ENCODE measurements at regions not wholly inside any gene's neighbourhood (a gene's known extent, or its start where the extent isn't known, plus 50 kb on each side); places are given as distances from the start of the nearest gene placed in this dataset.

- Histone ChIP-seq H3K27me3 (ENCODE audit: control insufficient read depth, insufficient read depth, low read length) (no peaks in the 10 kb centered on the region), H3K27ac (no peak overlapping the region), H3K36me3 (ENCODE audit: control insufficient read depth, insufficient read depth, low read length) (no peaks in the 10 kb centered on the region), H2AFZ (no peak overlapping the region), H3K9ac (no peak overlapping the region), H3K4me2 (ENCODE audit: low read length) (no peak overlapping the region), H3K4me3 (ENCODE audit: low read depth, low read length) (no peak overlapping the region), H3K4me1 (peaks cover 2% of the 10 kb centered on the region), H3K9me3 (ENCODE audit: control insufficient read depth, low read length) (no peaks in the 10 kb centered on the region), H3K79me2 (no peaks in the 10 kb centered on the region)
- TF ChIP-seq, protein P1, sequence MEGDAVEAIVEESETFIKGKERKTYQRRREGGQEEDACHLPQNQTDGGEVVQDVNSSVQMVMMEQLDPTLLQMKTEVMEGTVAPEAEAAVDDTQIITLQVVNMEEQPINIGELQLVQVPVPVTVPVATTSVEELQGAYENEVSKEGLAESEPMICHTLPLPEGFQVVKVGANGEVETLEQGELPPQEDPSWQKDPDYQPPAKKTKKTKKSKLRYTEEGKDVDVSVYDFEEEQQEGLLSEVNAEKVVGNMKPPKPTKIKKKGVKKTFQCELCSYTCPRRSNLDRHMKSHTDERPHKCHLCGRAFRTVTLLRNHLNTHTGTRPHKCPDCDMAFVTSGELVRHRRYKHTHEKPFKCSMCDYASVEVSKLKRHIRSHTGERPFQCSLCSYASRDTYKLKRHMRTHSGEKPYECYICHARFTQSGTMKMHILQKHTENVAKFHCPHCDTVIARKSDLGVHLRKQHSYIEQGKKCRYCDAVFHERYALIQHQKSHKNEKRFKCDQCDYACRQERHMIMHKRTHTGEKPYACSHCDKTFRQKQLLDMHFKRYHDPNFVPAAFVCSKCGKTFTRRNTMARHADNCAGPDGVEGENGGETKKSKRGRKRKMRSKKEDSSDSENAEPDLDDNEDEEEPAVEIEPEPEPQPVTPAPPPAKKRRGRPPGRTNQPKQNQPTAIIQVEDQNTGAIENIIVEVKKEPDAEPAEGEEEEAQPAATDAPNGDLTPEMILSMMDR (IDR thresholded peaks at IDR 0.05): no peak
Observed at GRCh38 chr4:133597251-133597650, 448.2 kb downstream of the PCDH10 start.

DNA sequence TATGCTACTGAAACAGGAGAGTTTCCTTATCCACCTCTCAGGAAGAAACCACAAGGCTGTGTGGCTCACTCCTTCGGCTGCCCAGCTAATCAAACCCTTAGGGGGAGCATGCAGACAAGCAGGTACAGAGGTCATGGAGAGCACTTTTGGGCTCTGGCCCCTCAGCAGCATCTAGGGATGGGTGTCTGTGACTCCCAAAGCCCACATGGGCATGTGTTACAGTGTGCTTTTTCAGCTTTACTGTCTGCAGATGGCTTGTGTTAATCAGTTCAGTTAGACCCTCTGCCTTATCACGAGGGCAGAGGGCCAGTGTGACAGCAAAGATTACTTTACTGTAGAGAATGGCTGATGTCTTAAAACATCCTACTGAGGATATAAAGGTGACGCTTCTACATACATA is 447.4 kb downstream of the PCDH10 start:
- Histone ChIP-seq H2AFZ (no peak overlapping the region), H3K27ac (no peak overlapping the region), H3K4me2 (ENCODE audit: low read length) (no peak overlapping the region), H3K4me3 (ENCODE audit: low read depth, low read length) (no peak overlapping the region), H3K36me3 (ENCODE audit: control insufficient read depth, insufficient read depth, low read length) (no peaks in the 10 kb centered on the region), H3K9me3 (ENCODE audit: control insufficient read depth, low read length) (no peaks in the 10 kb centered on the region), H3K4me1 (peaks cover 2% of the 10 kb centered on the region), H3K79me2 (no peaks in the 10 kb centered on the region), H3K27me3 (ENCODE audit: control insufficient read depth, insufficient read depth, low read length) (no peaks in the 10 kb centered on the region), H3K9ac (no peak overlapping the region)
- TF ChIP-seq, protein P1 (IDR thresholded peaks at IDR 0.05): no peak

- H3K4me2 ChIP-seq (ENCODE audit: low read length): no peak overlapping the region
- no peak overlapping the region for H3K9ac ChIP-seq
- peaks cover 2% of the 10 kb centered on the region for H3K4me1 ChIP-seq
- TF ChIP-seq, protein P1 (IDR thresholded peaks at IDR 0.05): no peak
- H3K36me3 ChIP-seq (ENCODE audit: control insufficient read depth, insufficient read depth, low read length): no peaks in the 10 kb centered on the region
- no peak overlapping the region for H2AFZ ChIP-seq
- H3K27ac ChIP-seq: no peak overlapping the region
- H3K27me3 ChIP-seq (ENCODE audit: control insufficient read depth, insufficient read depth, low read length): no peaks in the 10 kb centered on the region
- no peaks in the 10 kb centered on the region for H3K79me2 ChIP-seq
- H3K9me3 ChIP-seq (ENCODE audit: control insufficient read depth, low read length): no peaks in the 10 kb centered on the region
- H3K4me3 ChIP-seq (ENCODE audit: low read depth, low read length): no peak overlapping the region
Observed at GRCh38 chr4:133594390-133595207, 445.5 kb downstream of the PCDH10 start.

GRCh38 chr4:133593764-133594163 is 444.7 kb downstream of the PCDH10 start:
- H3K4me2 ChIP-seq (ENCODE audit: low read length): no peak overlapping the region
- no peaks in the 10 kb centered on the region for H3K9me3 ChIP-seq (ENCODE audit: control insufficient read depth, low read length)
- H3K36me3 ChIP-seq (ENCODE audit: control insufficient read depth, insufficient read depth, low read length): no peaks in the 10 kb centered on the region
- no peak overlapping the region for H3K4me3 ChIP-seq (ENCODE audit: low read depth, low read length)
- no peaks in the 10 kb centered on the region for H3K79me2 ChIP-seq
- H3K9ac ChIP-seq: no peak overlapping the region
- TF ChIP-seq, protein P1 (IDR thresholded peaks at IDR 0.05): no peak
- H3K27ac ChIP-seq: no peak overlapping the region
- H2AFZ ChIP-seq: no peak overlapping the region
- no peaks in the 10 kb centered on the region for H3K27me3 ChIP-seq (ENCODE audit: control insufficient read depth, insufficient read depth, low read length)
- peaks cover 2% of the 10 kb centered on the region for H3K4me1 ChIP-seq

GRCh38 chr4:133592591-133592990 is 443.5 kb downstream of the PCDH10 start:
- H3K27me3 ChIP-seq (ENCODE audit: control insufficient read depth, insufficient read depth, low read length): no peaks in the 10 kb centered on the region
- H3K9me3 ChIP-seq (ENCODE audit: control insufficient read depth, low read length): no peaks in the 10 kb centered on the region
- no peak overlapping the region for H2AFZ ChIP-seq
- H3K9ac ChIP-seq: no peak overlapping the region
- no peak overlapping the region for H3K4me2 ChIP-seq (ENCODE audit: low read length)
- TF ChIP-seq, protein P1 (IDR thresholded peaks at IDR 0.05): no peak
- H3K79me2 ChIP-seq: no peaks in the 10 kb centered on the region
- H3K27ac ChIP-seq: no peak overlapping the region
- H3K36me3 ChIP-seq (ENCODE audit: control insufficient read depth, insufficient read depth, low read length): no peaks in the 10 kb centered on the region
- no peak overlapping the region for H3K4me3 ChIP-seq (ENCODE audit: low read depth, low read length)
- peaks cover 2% of the 10 kb centered on the region for H3K4me1 ChIP-seq
